Thyroid gland (tissue), 4 donors: ENCODE measurements at regions not wholly inside any gene's neighbourhood (a gene's known extent, or its start where the extent isn't known, plus 50 kb on each side); places are given as distances from the start of the nearest gene placed in this dataset.

Experiments
- CTCF ChIP-seq, 6 experiments: fragments of 200-600 bp in 3 of 6; fragments of 450-650 bp in 3 of 6; sonication (generic) in 3 of 6; IDR thresholded peaks; one replicate each; pipeline ENCODE4 v1.5.1; 2016 to 2019; ENCODE audit warnings: antibody characterized with exemption in 6 of 6, mild to moderate bottlenecking in 2 of 6, inconsistent platforms in 1 of 6, moderate library complexity in 1 of 6
- POLR2A ChIP-seq, 2 donors: fragments of 450-650 bp; IDR thresholded peaks; one replicate each; pipeline ENCODE4 v1.6.1; 2017; ENCODE audit warnings: antibody characterized with exemption in 2 of 2, mild to moderate bottlenecking in 2 of 2, moderate library complexity in 1 of 2

- TF ChIP-seq CTCF (IDR thresholded peaks at IDR 0.05) (no peak), POLR2A (IDR thresholded peaks at IDR 0.05) (no peak)
These were observed 75.2 kb upstream of the EXOC1L start for GRCh38 chr4:55744369-55744768.
